ENCODE measurements at regions not wholly inside any gene's neighbourhood (a gene's known extent, or its start where the extent isn't known, plus 50 kb on each side); places are given as distances from the start of the nearest gene placed in this dataset.

GRCh38 chr3:105065895-105066839 lies 300.5 kb upstream of the ALCAM start:
- TF ChIP-seq, protein P1, sequence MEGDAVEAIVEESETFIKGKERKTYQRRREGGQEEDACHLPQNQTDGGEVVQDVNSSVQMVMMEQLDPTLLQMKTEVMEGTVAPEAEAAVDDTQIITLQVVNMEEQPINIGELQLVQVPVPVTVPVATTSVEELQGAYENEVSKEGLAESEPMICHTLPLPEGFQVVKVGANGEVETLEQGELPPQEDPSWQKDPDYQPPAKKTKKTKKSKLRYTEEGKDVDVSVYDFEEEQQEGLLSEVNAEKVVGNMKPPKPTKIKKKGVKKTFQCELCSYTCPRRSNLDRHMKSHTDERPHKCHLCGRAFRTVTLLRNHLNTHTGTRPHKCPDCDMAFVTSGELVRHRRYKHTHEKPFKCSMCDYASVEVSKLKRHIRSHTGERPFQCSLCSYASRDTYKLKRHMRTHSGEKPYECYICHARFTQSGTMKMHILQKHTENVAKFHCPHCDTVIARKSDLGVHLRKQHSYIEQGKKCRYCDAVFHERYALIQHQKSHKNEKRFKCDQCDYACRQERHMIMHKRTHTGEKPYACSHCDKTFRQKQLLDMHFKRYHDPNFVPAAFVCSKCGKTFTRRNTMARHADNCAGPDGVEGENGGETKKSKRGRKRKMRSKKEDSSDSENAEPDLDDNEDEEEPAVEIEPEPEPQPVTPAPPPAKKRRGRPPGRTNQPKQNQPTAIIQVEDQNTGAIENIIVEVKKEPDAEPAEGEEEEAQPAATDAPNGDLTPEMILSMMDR (IDR thresholded peaks at IDR 0.05; ENCODE audit: insufficient read depth, low read depth, low read length, missing control alignments) = no peak

DNA sequence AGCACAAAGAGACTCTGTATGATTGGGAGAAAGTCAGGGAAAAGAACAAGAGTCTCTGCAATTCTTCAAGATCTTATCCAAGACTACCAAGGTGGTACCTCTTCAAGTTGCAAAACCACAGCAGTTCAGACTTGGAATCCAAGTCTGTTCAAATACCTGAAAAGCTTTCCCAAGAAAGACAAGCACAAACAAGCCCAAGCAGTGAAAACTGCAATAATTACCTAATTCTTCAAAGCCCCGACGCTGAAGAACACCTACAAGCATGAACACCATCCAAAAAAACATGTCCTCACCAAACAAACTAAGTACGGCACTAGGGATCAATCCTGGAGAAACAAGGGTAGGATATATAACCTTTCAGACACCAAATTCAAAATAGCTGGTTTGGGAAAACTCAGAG lies 299.3 kb upstream of the ALCAM start:
- H3K4me3 ChIP-seq (ENCODE audit: low read length) = no peak overlapping the region
- TF ChIP-seq, protein P1 (IDR thresholded peaks at IDR 0.05; ENCODE audit: insufficient read depth, low read depth, low read length, missing control alignments) = no peak
- DNase-seq (ENCODE audit: low read depth) = peak; percentile 86

More at GRCh38 chr3:105065895-105066839, 300.5 kb upstream of the ALCAM start:
- peak; percentile 39 for DNase-seq (ENCODE audit: low read depth)
- no peak overlapping the region for H3K4me3 ChIP-seq (ENCODE audit: low read length)

DNA sequence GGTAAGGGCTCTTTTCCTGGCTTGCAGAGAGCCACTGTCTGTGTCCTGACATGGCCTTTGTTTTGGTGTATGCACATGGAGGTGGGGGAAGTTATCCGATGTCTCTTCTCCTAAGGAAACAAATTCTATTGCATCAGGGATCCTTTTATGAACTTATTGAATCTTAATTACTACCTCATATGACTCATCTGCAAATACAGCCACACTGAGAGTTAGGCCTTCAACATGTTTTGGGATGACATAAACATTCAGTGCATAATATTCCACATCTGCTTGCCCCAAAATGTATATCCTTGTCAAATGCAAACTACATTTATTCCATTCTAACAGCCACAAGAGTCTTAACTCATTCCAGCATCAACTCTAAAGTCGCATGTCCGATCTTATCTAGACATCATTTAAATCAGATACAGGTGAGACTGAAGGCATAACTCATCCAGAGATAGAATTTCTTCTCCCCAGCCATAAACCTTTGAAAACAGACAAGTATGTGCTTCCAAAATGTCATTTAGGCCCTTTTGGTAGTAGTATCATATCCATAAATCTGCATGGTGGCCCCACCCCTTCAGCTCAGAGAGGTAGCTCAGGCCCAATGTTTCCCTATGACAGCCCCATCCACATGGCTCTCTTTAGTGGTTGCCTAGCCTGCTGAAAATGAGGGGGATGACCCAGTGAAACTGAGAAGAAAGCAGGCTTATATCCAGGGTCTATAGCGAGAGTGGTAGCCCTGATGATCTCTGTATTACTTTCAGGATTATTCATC lies 289.5 kb upstream of the ALCAM start:
- TF ChIP-seq, protein P1 (IDR thresholded peaks at IDR 0.05; ENCODE audit: insufficient read depth, low read depth, low read length, missing control alignments) = no peak
- H3K4me3 ChIP-seq (ENCODE audit: low read length) = no peak overlapping the region

GRCh38 chr3:105083945-105084344 lies 282.8 kb upstream of the ALCAM start:
- TF ChIP-seq, protein P1 (IDR thresholded peaks at IDR 0.05; ENCODE audit: insufficient read depth, low read depth, low read length, missing control alignments) = no peak
- H3K4me3 ChIP-seq (ENCODE audit: low read length) = no peak overlapping the region
- no peak for DNase-seq (ENCODE audit: low read depth)

More for the DNA sequence above, 289.5 kb upstream of the ALCAM start:
- no peak for DNase-seq (ENCODE audit: low read depth)

- no peak overlapping the region for H3K4me3 ChIP-seq (ENCODE audit: low read length)
- no peak for DNase-seq (ENCODE audit: low read depth)
- TF ChIP-seq, protein P1 (IDR thresholded peaks at IDR 0.05; ENCODE audit: insufficient read depth, low read depth, low read length, missing control alignments) = no peak
Observed at GRCh38 chr3:105085506-105085905, 281.2 kb upstream of the ALCAM start.

DNA sequence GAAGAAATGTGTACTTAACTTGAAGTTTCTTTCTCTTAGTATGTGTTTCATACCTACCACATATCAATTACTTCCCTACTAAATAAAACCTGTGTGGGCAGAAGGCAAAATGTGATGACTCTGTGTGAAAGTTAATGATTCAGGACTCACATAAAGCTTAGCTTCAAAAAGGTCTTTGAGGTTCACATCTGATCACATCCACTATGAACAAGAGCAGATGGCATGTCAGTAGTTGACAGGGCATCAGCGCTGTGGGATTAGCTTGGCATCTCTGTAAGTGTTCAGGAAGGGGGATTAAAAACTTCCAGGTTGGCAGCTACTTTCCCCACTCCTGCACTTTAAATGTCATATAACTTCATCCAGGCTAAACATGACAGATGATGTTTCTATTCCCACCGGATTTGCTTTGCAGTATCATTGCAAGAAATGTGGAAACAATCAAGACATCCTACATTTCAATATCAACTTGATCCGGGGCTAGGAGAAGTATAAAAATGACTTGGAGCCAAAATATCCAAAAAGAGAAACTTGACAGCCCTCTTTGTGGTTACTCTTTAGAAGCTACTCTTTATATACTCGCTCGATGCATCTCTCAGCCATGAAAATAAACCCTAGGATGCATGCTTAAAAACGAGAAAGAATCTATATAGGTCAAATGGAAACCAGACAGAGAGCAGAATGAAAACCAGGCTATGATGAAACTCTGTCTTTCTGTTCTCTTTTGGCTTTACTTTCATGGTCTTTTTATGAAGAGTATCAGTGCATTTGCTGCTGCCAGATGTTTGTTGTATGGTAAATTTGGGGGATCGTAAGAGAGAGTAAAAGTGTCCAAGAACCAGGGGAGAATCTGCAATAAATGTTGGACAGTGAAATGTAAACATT lies 273.1 kb upstream of the ALCAM start:
- DNase-seq (ENCODE audit: low read depth) = peak; percentile 15
- TF ChIP-seq, protein P1 (IDR thresholded peaks at IDR 0.05; ENCODE audit: insufficient read depth, low read depth, low read length, missing control alignments) = no peak
- no peak overlapping the region for H3K4me3 ChIP-seq (ENCODE audit: low read length)
